ENCODE measurements at regions not wholly inside any gene's neighbourhood (a gene's known extent, or its start where the extent isn't known, plus 50 kb on each side); places are given as distances from the start of the nearest gene placed in this dataset.

DNA sequence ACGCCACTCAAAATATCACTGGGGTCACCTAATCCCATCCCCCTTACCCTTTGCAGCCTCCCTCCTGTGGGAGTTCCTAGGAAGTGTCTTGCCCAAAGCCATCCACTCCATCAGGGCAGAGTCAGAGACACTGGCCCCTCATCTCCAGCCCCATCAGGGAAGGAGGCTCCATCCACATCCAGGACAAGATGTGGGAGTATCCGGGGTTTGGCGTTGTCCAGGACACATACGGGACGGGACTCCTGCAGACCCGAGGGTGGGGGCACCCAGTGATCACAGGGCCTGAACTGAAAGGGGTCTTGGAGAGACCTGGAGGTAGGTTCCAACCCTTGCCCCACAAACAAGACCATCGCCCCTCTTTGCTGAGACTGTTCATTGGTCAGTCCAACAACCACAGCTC, 348.2 kb downstream of the MATN1 start:
- no peak overlapping the region for H3K27ac ChIP-seq
- H3K27me3 ChIP-seq: no peaks in the 10 kb centered on the region
- H3K4me3 ChIP-seq: no peak overlapping the region
- TF ChIP-seq POLR2AphosphoS5 (IDR thresholded peaks at IDR 0.05) (no peak), EP300 (IDR thresholded peaks at IDR 0.05) (no peak), POLR2A (IDR thresholded peaks at IDR 0.05) (no peak), CTCF (IDR thresholded peaks at IDR 0.05) (no peak)
- ATAC-seq (ENCODE audit: low FRiP score in 2 of 2) (no peak), DNase-seq (no peak)
- H3K4me1 ChIP-seq: peaks cover 0 to 6% (median 2%) of the 10 kb centered on the region in 4 donors
- H3K36me3 ChIP-seq: no peaks in the 10 kb centered on the region
- 70 to 77% methylated on average over 7 of the region's 7 CpGs for WGBS, 2 donors
- H3K9me3 ChIP-seq: no peaks in the 10 kb centered on the region

DNA sequence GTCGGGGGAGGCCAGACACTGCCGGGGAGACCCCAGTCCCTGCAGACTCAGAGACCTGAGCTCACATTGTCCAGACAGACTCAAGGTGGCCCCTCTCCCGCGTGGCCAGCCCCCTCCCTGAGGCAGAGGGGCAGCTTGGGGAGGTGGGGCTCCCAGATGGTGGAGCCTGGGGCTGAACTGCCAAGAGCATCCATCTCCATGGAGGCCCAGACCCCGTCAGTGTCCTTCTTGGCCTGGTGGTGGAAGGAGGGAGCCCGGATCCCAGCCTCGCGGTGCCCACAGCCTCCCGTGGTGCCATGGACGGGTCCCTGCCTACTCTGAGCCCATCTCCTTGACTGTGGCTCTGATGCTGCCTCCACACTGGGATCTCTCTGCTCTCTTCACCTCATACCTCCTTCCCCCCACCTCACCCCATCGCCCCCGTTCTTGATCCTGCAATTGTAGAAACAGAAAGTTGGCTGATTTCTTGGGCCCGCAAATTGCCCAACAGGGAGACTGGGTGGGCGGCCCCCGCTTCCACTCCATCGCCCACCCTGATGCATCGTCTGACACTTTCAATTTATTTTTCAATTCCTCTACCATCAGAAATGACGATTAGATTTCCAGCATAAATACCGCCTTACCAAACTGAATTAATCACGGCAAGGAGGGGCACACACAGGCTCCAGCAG, 348.9 kb downstream of the MATN1 start:
- no peak overlapping the region for H3K27ac ChIP-seq
- 87 to 90% methylated on average over 16 to 20 of the region's 20 CpGs for WGBS, 2 donors
- no peak overlapping the region for H3K4me3 ChIP-seq
- H3K4me1 ChIP-seq: peaks cover 0 to 1% (median 0%) of the 10 kb centered on the region in 4 donors
- no peaks in the 10 kb centered on the region for H3K36me3 ChIP-seq
- no peaks in the 10 kb centered on the region for H3K27me3 ChIP-seq
- no peak for DNase-seq
- no peaks in the 10 kb centered on the region for H3K9me3 ChIP-seq
- ATAC-seq (ENCODE audit: low FRiP score in 2 of 2): no peak
- no peak for TF ChIP-seq POLR2A (IDR thresholded peaks at IDR 0.05)
- TF ChIP-seq CTCF (IDR thresholded peaks at IDR 0.05): no peak
- TF ChIP-seq POLR2AphosphoS5 (IDR thresholded peaks at IDR 0.05): no peak
- TF ChIP-seq EP300 (IDR thresholded peaks at IDR 0.05): no peak

- H3K36me3 ChIP-seq: no peaks in the 10 kb centered on the region
- no peak for TF ChIP-seq POLR2AphosphoS5 (IDR thresholded peaks at IDR 0.05)
- TF ChIP-seq CTCF (IDR thresholded peaks at IDR 0.05): no peak
- TF ChIP-seq POLR2A (IDR thresholded peaks at IDR 0.05): no peak
- TF ChIP-seq EP300 (IDR thresholded peaks at IDR 0.05): no peak
- ATAC-seq (ENCODE audit: low FRiP score in 2 of 2): no peak
- whole genome bisulfite sequencing, 2 donors: 82 to 89% methylated on average over 16 to 25 of the region's 25 CpGs
- H3K4me1 ChIP-seq: no peaks in the 10 kb centered on the region
- no peak overlapping the region for H3K27ac ChIP-seq
- H3K9me3 ChIP-seq: no peaks in the 10 kb centered on the region
- no peaks in the 10 kb centered on the region for H3K27me3 ChIP-seq
- H3K4me3 ChIP-seq: no peak overlapping the region
- no peak for DNase-seq
Observed at GRCh38 chr1:30373471-30374399, 349.6 kb downstream of the MATN1 start.

DNA sequence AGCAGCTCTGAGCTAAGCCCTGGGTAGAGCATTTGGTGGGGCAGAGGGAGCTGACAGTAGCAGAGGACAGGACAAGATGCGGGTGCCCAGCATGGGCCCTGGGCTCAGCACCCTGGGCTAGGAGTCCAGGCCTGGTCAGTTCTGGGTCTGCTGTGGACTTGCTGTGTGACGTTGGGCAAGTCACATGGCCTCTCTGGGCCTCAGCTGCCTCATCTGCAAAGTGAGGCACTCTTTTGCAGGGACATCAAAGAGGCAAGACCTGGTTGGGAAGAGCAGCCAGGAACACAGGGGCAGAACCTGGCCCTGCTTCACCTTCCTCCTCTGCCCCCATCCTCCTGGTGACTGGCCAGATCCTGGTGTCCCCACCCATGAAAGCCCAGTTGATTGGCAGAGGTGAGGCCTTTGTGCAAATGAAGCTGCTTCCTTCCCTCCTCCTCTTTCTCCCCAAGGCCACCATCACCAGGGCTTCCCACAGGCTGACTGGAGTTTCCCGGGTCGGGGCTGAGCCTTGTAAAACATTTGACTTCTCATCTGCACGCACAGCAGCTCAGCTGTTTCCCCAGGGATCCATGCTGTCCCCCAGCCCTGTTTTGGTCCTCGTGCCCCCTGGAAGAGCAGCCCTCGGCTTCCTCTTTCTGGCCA, 350.5 kb downstream of the MATN1 start:
- Histone ChIP-seq H3K9me3 (no peaks in the 10 kb centered on the region), H3K36me3 (no peaks in the 10 kb centered on the region), H3K4me1 (no peaks in the 10 kb centered on the region), H3K4me3 (no peak overlapping the region), H3K27me3 (no peaks in the 10 kb centered on the region), H3K27ac (no peak overlapping the region)
- TF ChIP-seq POLR2AphosphoS5 (IDR thresholded peaks at IDR 0.05) (no peak), EP300 (IDR thresholded peaks at IDR 0.05) (no peak)
- ATAC-seq (ENCODE audit: low FRiP score in 2 of 2): no peak
- 41 to 57% methylated on average over 5 to 7 of the region's 7 CpGs for WGBS, 2 donors
- DNase-seq: no peak

Measured in upper lobe of left lung (tissue), 6 donors.